LNCAP (cell line): ENCODE measurements at regions not wholly inside any gene's neighbourhood (a gene's known extent, or its start where the extent isn't known, plus 50 kb on each side); places are given as distances from the start of the nearest gene placed in this dataset.

Experiments
- CTCF ChIP-seq: fragments of 450-650 bp; IDR thresholded peaks from 2 replicates; pipeline ENCODE4 v1.5.1; 2017; ENCODE audit warnings: mild to moderate bottlenecking

- TF ChIP-seq CTCF = no peak
Observed at GRCh38 chr2:60312618-60313017, 240.8 kb downstream of the BCL11A start.

- TF ChIP-seq CTCF = no peak
Observed at GRCh38 chr2:60311524-60311923, 241.9 kb downstream of the BCL11A start.

- no peak for TF ChIP-seq CTCF
Observed at GRCh38 chr2:60309941-60310660, 243.4 kb downstream of the BCL11A start.

- no peak for TF ChIP-seq CTCF
Observed at GRCh38 chr2:60309336-60309735, 244.1 kb downstream of the BCL11A start.

GRCh38 chr2:60306267-60306861, 247.1 kb downstream of the BCL11A start:
- no peak for TF ChIP-seq CTCF

GRCh38 chr2:60303680-60304079, 249.8 kb downstream of the BCL11A start:
- no peak for TF ChIP-seq CTCF

GRCh38 chr2:60302377-60303126, 250.9 kb downstream of the BCL11A start:
- no peak for TF ChIP-seq CTCF
